ENCODE measurements at regions not wholly inside any gene's neighbourhood (a gene's known extent, or its start where the extent isn't known, plus 50 kb on each side); places are given as distances from the start of the nearest gene placed in this dataset.
"Not testable (repeated sequence)": the region's sequence is repeated elsewhere in the genome, so short reads cannot be mapped to it uniquely, and the experiment has no call there.

- Histone ChIP-seq H3K9ac (ENCODE audit: low read length) (no peak overlapping the region), H3K27ac (ENCODE audit: low read depth, low read length, poor library complexity, severe bottlenecking) (no peak overlapping the region), H4K20me1 (ENCODE audit: insufficient read depth, low read length) (no peaks in the 10 kb centered on the region), H3K4me1 (ENCODE audit: insufficient read depth, low read length, severe bottlenecking) (no peaks in the 10 kb centered on the region), H3K9me3 (ENCODE audit: low read length) (no peaks in the 10 kb centered on the region), H3K36me3 (ENCODE audit: insufficient read depth, low read length) (no peaks in the 10 kb centered on the region), H2AFZ (ENCODE audit: low read length) (no peak overlapping the region), H3F3A (ENCODE audit: insufficient read depth, low read length) (no peaks in the 10 kb centered on the region), H3K4me2 (ENCODE audit: low read length) (no peak overlapping the region), H3K9me2 (ENCODE audit: low read depth, low read length) (no peaks in the 10 kb centered on the region), H3K4me3 (ENCODE audit: low read depth, low read length, poor library complexity, severe bottlenecking) (no peak overlapping the region), H3K79me2 (ENCODE audit: insufficient read depth, low read length) (no peaks in the 10 kb centered on the region), H3K27me3 (ENCODE audit: insufficient read depth, low read length) (no peaks in the 10 kb centered on the region)
- no peak for TF ChIP-seq EZH2 (IDR thresholded peaks at IDR 0.05; ENCODE audit: borderline replicate concordance, low read length)
- TF ChIP-seq, protein P1, sequence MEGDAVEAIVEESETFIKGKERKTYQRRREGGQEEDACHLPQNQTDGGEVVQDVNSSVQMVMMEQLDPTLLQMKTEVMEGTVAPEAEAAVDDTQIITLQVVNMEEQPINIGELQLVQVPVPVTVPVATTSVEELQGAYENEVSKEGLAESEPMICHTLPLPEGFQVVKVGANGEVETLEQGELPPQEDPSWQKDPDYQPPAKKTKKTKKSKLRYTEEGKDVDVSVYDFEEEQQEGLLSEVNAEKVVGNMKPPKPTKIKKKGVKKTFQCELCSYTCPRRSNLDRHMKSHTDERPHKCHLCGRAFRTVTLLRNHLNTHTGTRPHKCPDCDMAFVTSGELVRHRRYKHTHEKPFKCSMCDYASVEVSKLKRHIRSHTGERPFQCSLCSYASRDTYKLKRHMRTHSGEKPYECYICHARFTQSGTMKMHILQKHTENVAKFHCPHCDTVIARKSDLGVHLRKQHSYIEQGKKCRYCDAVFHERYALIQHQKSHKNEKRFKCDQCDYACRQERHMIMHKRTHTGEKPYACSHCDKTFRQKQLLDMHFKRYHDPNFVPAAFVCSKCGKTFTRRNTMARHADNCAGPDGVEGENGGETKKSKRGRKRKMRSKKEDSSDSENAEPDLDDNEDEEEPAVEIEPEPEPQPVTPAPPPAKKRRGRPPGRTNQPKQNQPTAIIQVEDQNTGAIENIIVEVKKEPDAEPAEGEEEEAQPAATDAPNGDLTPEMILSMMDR (IDR thresholded peaks at IDR 0.05; ENCODE audit: low read length) = no peak
These were observed 892.8 kb upstream of the MDGA2 start for GRCh38 chr14:48568252-48568651.

DNA sequence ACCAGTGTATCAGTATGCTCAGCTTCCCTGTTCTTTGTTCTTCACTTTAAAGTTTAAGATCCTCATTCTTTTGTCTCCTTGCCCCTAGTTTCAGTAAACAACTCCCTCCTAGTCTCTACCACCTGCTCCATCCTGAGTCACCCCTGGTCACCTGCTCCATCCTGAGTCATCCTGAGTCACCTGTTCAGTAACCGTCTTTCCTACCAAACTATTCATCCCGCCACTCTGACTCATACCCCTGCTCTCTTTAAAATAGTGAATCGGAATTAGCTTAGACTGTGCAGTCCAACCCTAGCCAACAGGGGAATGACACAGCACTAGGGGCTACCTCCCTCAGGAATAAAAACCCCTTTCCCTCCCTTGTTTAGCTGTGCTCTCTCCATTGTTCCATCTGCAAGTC lies 888.1 kb upstream of the MDGA2 start:
- Histone ChIP-seq H3K9ac (ENCODE audit: low read length) (no peak overlapping the region), H3K4me2 (ENCODE audit: low read length) (no peak overlapping the region), H3K79me2 (ENCODE audit: insufficient read depth, low read length) (no peaks in the 10 kb centered on the region), H3K27ac (ENCODE audit: low read depth, low read length, poor library complexity, severe bottlenecking) (no peak overlapping the region), H2AFZ (ENCODE audit: low read length) (no peak overlapping the region), H4K20me1 (ENCODE audit: insufficient read depth, low read length) (no peaks in the 10 kb centered on the region), H3F3A (ENCODE audit: insufficient read depth, low read length) (no peaks in the 10 kb centered on the region), H3K36me3 (ENCODE audit: insufficient read depth, low read length) (no peaks in the 10 kb centered on the region), H3K9me2 (ENCODE audit: low read depth, low read length) (no peaks in the 10 kb centered on the region), H3K27me3 (ENCODE audit: insufficient read depth, low read length) (no peaks in the 10 kb centered on the region), H3K9me3 (ENCODE audit: low read length) (no peaks in the 10 kb centered on the region), H3K4me3 (ENCODE audit: low read depth, low read length, poor library complexity, severe bottlenecking) (no peak overlapping the region), H3K4me1 (ENCODE audit: insufficient read depth, low read length, severe bottlenecking) (no peaks in the 10 kb centered on the region)
- TF ChIP-seq, protein P1 (IDR thresholded peaks at IDR 0.05; ENCODE audit: low read length) = no peak
- TF ChIP-seq EZH2 (IDR thresholded peaks at IDR 0.05; ENCODE audit: borderline replicate concordance, low read length) = no peak

- not testable (repeated sequence) for H3K4me3 ChIP-seq (ENCODE audit: low read depth, low read length, poor library complexity, severe bottlenecking); H3K27ac ChIP-seq (ENCODE audit: low read depth, low read length, poor library complexity, severe bottlenecking); H3K9me3 ChIP-seq (ENCODE audit: low read length); H3K9ac ChIP-seq (ENCODE audit: low read length); H4K20me1 ChIP-seq (ENCODE audit: insufficient read depth, low read length); H3K79me2 ChIP-seq (ENCODE audit: insufficient read depth, low read length); H3K36me3 ChIP-seq (ENCODE audit: insufficient read depth, low read length); H3F3A ChIP-seq (ENCODE audit: insufficient read depth, low read length); H3K4me2 ChIP-seq (ENCODE audit: low read length); H3K9me2 ChIP-seq (ENCODE audit: low read depth, low read length); H2AFZ ChIP-seq (ENCODE audit: low read length); H3K4me1 ChIP-seq (ENCODE audit: insufficient read depth, low read length, severe bottlenecking); H3K27me3 ChIP-seq (ENCODE audit: insufficient read depth, low read length)
These were observed 886.0 kb upstream of the MDGA2 start for GRCh38 chr14:48561438-48561837.

DNA sequence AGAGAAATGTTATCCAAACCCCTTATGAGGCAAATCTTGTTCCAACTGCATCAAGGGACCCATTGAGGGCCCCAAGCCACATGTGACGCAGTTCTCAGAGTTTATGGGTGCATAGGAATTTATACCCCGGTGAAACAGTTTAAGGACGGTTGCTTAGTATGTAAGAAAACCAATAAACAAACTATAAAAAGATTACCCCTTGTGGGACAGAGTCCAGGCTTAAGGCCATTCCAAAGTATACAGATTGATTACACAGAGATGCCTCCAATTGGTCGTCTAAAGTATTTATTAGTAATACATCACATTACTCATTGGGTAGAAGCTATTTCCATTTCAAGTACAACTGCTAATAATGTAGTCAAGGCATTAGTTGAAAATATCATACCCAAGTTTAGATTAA lies 885.0 kb upstream of the MDGA2 start:
- Histone ChIP-seq H3K4me1 (ENCODE audit: insufficient read depth, low read length, severe bottlenecking) (no peaks in the 10 kb centered on the region), H3K9ac (ENCODE audit: low read length) (no peak overlapping the region), H3F3A (ENCODE audit: insufficient read depth, low read length) (no peaks in the 10 kb centered on the region), H3K79me2 (ENCODE audit: insufficient read depth, low read length) (no peaks in the 10 kb centered on the region), H3K36me3 (ENCODE audit: insufficient read depth, low read length) (no peaks in the 10 kb centered on the region), H3K9me3 (ENCODE audit: low read length) (no peaks in the 10 kb centered on the region), H3K27me3 (ENCODE audit: insufficient read depth, low read length) (no peaks in the 10 kb centered on the region), H4K20me1 (ENCODE audit: insufficient read depth, low read length) (no peaks in the 10 kb centered on the region), H3K27ac (ENCODE audit: low read depth, low read length, poor library complexity, severe bottlenecking) (no peak overlapping the region), H3K4me3 (ENCODE audit: low read depth, low read length, poor library complexity, severe bottlenecking) (no peak overlapping the region), H3K4me2 (ENCODE audit: low read length) (no peak overlapping the region), H2AFZ (ENCODE audit: low read length) (no peak overlapping the region), H3K9me2 (ENCODE audit: low read depth, low read length) (no peaks in the 10 kb centered on the region)
- TF ChIP-seq EZH2 (IDR thresholded peaks at IDR 0.05; ENCODE audit: borderline replicate concordance, low read length) = no peak
